IMR-90 (cell line): ENCODE measurements at regions not wholly inside any gene's neighbourhood (a gene's known extent, or its start where the extent isn't known, plus 50 kb on each side); places are given as distances from the start of the nearest gene placed in this dataset.

ENCODE experiments used
- ATAC-seq: fragments of 200-7000 bp; cut with Tn5 transposase; 2 replicates; pipeline ENCODE4 v1.9.1; 2020; ENCODE audit warnings: low read depth, mild to moderate bottlenecking, moderate library complexity
- BruUV-seq: library from RNA; stranded (reverse); fragments of 400-500 nt; replicated peaks from 2 replicates; lab custom pipeline; 2021; lab: Mats Ljungman, UMichigan
- CTCF ChIA-PET: fragments of 300-600 bp; formaldehyde crosslinking; extraction: SDS; loops from one replicate; lab custom pipeline; 2021; ENCODE audit warnings: antibody characterized with exemption; lab: Yijun Ruan, JAX
- POLR2A ChIA-PET: fragments of 300-600 bp; sonication (Branson Sonifier 250); formaldehyde crosslinking; loops from one replicate; lab custom pipeline; 2022; ENCODE audit warnings: antibody characterized with exemption; ENCODE audit not compliant: unreplicated experiment; lab: Charles Lee
- DNase-seq: peaks from one replicate; pipeline ENCODE4 v3.0.0; 2013
- H2AFZ ChIP-seq: replicated peaks from 2 replicates; pipeline ENCODE3; 2013; ENCODE audit warnings: low read length, mild to moderate bottlenecking; ENCODE audit not compliant: poor library complexity
- H2AK5ac ChIP-seq: 2 replicates; pipeline ENCODE4 v1.6.1; 2013; ENCODE audit warnings: low read depth, low read length, inconsistent platforms
- H2AK9ac ChIP-seq: replicated peaks from 2 replicates; pipeline ENCODE3; 2013; ENCODE audit warnings: mild to moderate bottlenecking, low read depth, low read length, moderate library complexity; ENCODE audit not compliant: poor library complexity
- H2BK120ac ChIP-seq: 2 replicates; pipeline ENCODE4 v1.6.1; 2013; ENCODE audit warnings: low read depth, low read length, inconsistent platforms
- H2BK15ac ChIP-seq: 3 replicates; pipeline ENCODE4 v1.6.1; 2013; ENCODE audit warnings: low read depth, low read length, inconsistent platforms
- H2BK20ac ChIP-seq: 2 replicates; pipeline ENCODE4 v1.6.1; 2013; ENCODE audit warnings: low read depth, mild to moderate bottlenecking, inconsistent platforms, low read length, moderate library complexity
- H2BK5ac ChIP-seq: 2 replicates; pipeline ENCODE4 v1.6.1; 2013; ENCODE audit warnings: mild to moderate bottlenecking, low read depth, low read length, inconsistent platforms; ENCODE audit not compliant: poor library complexity, severe bottlenecking
- H3K14ac ChIP-seq: replicated peaks from 2 replicates; pipeline ENCODE4 v1.6.1; 2013; ENCODE audit warnings: low read depth, low read length, inconsistent platforms
- H3K18ac ChIP-seq: 2 replicates; pipeline ENCODE4 v1.6.1; 2013; ENCODE audit warnings: low read depth, low read length, control low read depth
- H3K23ac ChIP-seq: 2 replicates; pipeline ENCODE4 v1.6.1; 2013; ENCODE audit warnings: low read depth, low read length, inconsistent platforms
- H3K27ac ChIP-seq: 2 replicates; pipeline ENCODE4 v1.5.1; 2013; ENCODE audit warnings: mild to moderate bottlenecking, control low read depth, low read length; ENCODE audit not compliant: insufficient read depth
- H3K27me3 ChIP-seq: 2 replicates; pipeline ENCODE4 v1.6.1; 2013; ENCODE audit warnings: low read length; ENCODE audit not compliant: control insufficient read depth, insufficient read depth
- H3K36me3 ChIP-seq: 2 replicates; pipeline ENCODE4 v1.6.1; 2013; ENCODE audit warnings: low read length, mixed read lengths; ENCODE audit not compliant: control insufficient read depth, insufficient read depth
- H3K4ac ChIP-seq: 2 replicates; pipeline ENCODE4 v1.6.1; 2013; ENCODE audit warnings: low read depth, low read length, inconsistent platforms
- H3K4me1 ChIP-seq: 2 replicates; pipeline ENCODE4 v1.6.1; 2013; ENCODE audit warnings: low read length, mixed read lengths; ENCODE audit not compliant: control insufficient read depth, insufficient read depth
- H3K4me2 ChIP-seq: 2 replicates; pipeline ENCODE4 v1.6.1; 2013; ENCODE audit warnings: low read depth, mild to moderate bottlenecking, control low read depth, low read length, moderate library complexity
- H3K4me3 ChIP-seq: 2 replicates; pipeline ENCODE4 v1.5.1; 2013; ENCODE audit warnings: low read depth, mild to moderate bottlenecking, control low read depth, low read length, moderate library complexity; ENCODE audit not compliant: insufficient read depth
- H3K56ac ChIP-seq: 2 replicates; pipeline ENCODE4 v1.6.1; 2013; ENCODE audit warnings: low read length, inconsistent platforms; ENCODE audit not compliant: insufficient read depth; ENCODE audit errors: extremely low read depth
- H3K79me1 ChIP-seq, 2 experiments: 2 replicates each; pipeline ENCODE4 v1.6.1; 2013; ENCODE audit warnings: low read length in 2 of 2, inconsistent platforms in 1 of 2, low read depth in 1 of 2
- H3K9ac ChIP-seq: 2 replicates; pipeline ENCODE4 v1.6.1; 2013; ENCODE audit warnings: low read depth, low read length, control low read depth
- H3K9me1 ChIP-seq: 2 replicates; pipeline ENCODE4 v1.6.1; 2013; ENCODE audit warnings: low read length, inconsistent platforms; ENCODE audit not compliant: insufficient read depth
- H3K9me3 ChIP-seq: 2 replicates; pipeline ENCODE4 v1.6.1; 2013; ENCODE audit warnings: low read length; ENCODE audit not compliant: control insufficient read depth, insufficient read depth
- H4K20me1 ChIP-seq: 2 replicates; pipeline ENCODE4 v1.6.1; 2013; ENCODE audit warnings: low read length, inconsistent platforms; ENCODE audit not compliant: insufficient read depth
- H4K5ac ChIP-seq: 2 replicates; pipeline ENCODE4 v1.6.1; 2013; ENCODE audit warnings: mild to moderate bottlenecking, low read depth, low read length, control low read depth
- H4K8ac ChIP-seq, 2 experiments: 2 replicates each; pipeline ENCODE4 v1.6.1; 2013; ENCODE audit warnings: low read depth in 2 of 2, low read length in 2 of 2, control low read depth in 1 of 2, inconsistent platforms in 1 of 2
- H4K91ac ChIP-seq: 2 replicates; pipeline ENCODE4 v1.6.1; 2013; ENCODE audit warnings: low read depth, low read length, inconsistent platforms; ENCODE audit not compliant: insufficient read depth
- BHLHE40 ChIP-seq: fragments of 150-350 bp; IDR thresholded peaks from 2 replicates; pipeline ENCODE4 v1.6.1; 2016; ENCODE audit warnings: mild to moderate bottlenecking, low read depth, low read length
- CEBPB ChIP-seq: IDR thresholded peaks from 2 replicates; pipeline ENCODE4 v1.6.1; 2012; ENCODE audit warnings: low read depth, low read length, improper control_type of control experiment
- CHD1 ChIP-seq: IDR thresholded peaks from 2 replicates; pipeline ENCODE4 v1.6.1; 2012; ENCODE audit warnings: low read depth, low read length, improper control_type of control experiment
- FOS ChIP-seq: fragments of 150-350 bp; IDR thresholded peaks from 2 replicates; pipeline ENCODE4 v1.6.1; 2016; ENCODE audit warnings: low read depth, low read length
- MAFK ChIP-seq: IDR thresholded peaks from 2 replicates; pipeline ENCODE4 v1.6.1; 2012; ENCODE audit warnings: low read depth, low read length, improper control_type of control experiment
- MAZ ChIP-seq: IDR thresholded peaks from 2 replicates; pipeline ENCODE4 v1.6.1; 2012; ENCODE audit warnings: low read depth, mild to moderate bottlenecking, low read length, improper control_type of control experiment, moderate library complexity, borderline replicate concordance
- MXI1 ChIP-seq: IDR thresholded peaks from 2 replicates; pipeline ENCODE4 v1.6.1; 2012; ENCODE audit warnings: low read depth, mild to moderate bottlenecking, low read length, moderate library complexity, borderline replicate concordance
- NFE2L2 ChIP-seq: fragments of 150-350 bp; IDR thresholded peaks from 2 replicates; pipeline ENCODE4 v1.6.1; 2016; ENCODE audit warnings: low read depth, mild to moderate bottlenecking, low read length
- POLR2A ChIP-seq: IDR thresholded peaks from 2 replicates; pipeline ENCODE4 v1.6.1; 2012; ENCODE audit warnings: mild to moderate bottlenecking, low read depth, low read length
- RAD21 ChIP-seq: IDR thresholded peaks from 2 replicates; pipeline ENCODE4 v1.6.1; 2012; ENCODE audit warnings: low read length, improper control_type of control experiment
- RCOR1 ChIP-seq: IDR thresholded peaks from 2 replicates; pipeline ENCODE4 v1.6.1; 2012; ENCODE audit warnings: mild to moderate bottlenecking, low read length, improper control_type of control experiment; ENCODE audit not compliant: insufficient replicate concordance
- RFX5 ChIP-seq: IDR thresholded peaks from 2 replicates; pipeline ENCODE4 v1.8.0; 2012; ENCODE audit warnings: low read depth, mild to moderate bottlenecking, low read length, moderate library complexity
- SMC3 ChIP-seq: fragments of 150-350 bp; IDR thresholded peaks from 2 replicates; pipeline ENCODE4 v1.6.1; 2016; ENCODE audit warnings: low read depth, mild to moderate bottlenecking, antibody characterized with exemption, low read length, moderate library complexity
- USF2 ChIP-seq: fragments of 150-350 bp; IDR thresholded peaks from 2 replicates; pipeline ENCODE4 v1.6.1; 2017; ENCODE audit warnings: mild to moderate bottlenecking, antibody characterized with exemption, low read length, low read depth
- WGBS, 2 experiments: methylation state at CpG; one replicate each; pipeline versions ENCODE4 v1.1.5 to v1.1.7; 2013; ENCODE audit warnings: missing lambda C conversion rate in 2 of 2; ENCODE audit not compliant: insufficient read length in 1 of 2; ENCODE audit errors: extremely low coverage in 2 of 2; 5-methylcytosine and 5-hydroxymethylcytosine counted together
- dilution Hi-C: fragments of 300-500 bp; cut with HindIII; formaldehyde crosslinking; loops from one replicate; pipeline ENCODE4 v1.14.3; 2018; ENCODE audit warnings: low sequenced_read_pairs; ENCODE audit not compliant: unreplicated experiment
- in situ Hi-C: fragments of 300-500 bp; cut with MboI; formaldehyde crosslinking; loops from 3 replicates; pipeline ENCODE4 v1.14.3; 2019; ENCODE audit warnings: low sequenced_read_pairs, inconsistent platforms, mixed read lengths
- intact Hi-C: fragments of 100-400 bp; cut with micrococcal nuclease; formaldehyde crosslinking; loops from 2 replicates; pipeline ENCODE4 v1.10.0; 2022
- TF ChIP-seq, protein P1 (sequence below): conservative IDR thresholded peaks from 2 replicates; pipeline ENCODE4 v1.5.1; 2012; ENCODE audit warnings: mild to moderate bottlenecking, low read depth, low read length, improper control_type of control experiment
- TF ChIP-seq, protein P2 (sequence below): fragments of 150-350 bp; IDR thresholded peaks from 2 replicates; pipeline ENCODE4 v1.6.1; 2016; ENCODE audit warnings: low read depth, mild to moderate bottlenecking, low read length, moderate library complexity, borderline replicate concordance

GRCh38 chr1:30636621-30637020, 86.8 kb downstream of the MATN1 start:
- Histone ChIP-seq H3K9ac (no peak overlapping the region), H3K9me3 (no peaks in the 10 kb centered on the region), H2AK5ac (no peak overlapping the region), H3K14ac (no peak overlapping the region), H3K4me2 (no peak overlapping the region), H3K36me3 (no peaks in the 10 kb centered on the region), H4K5ac (no peak overlapping the region), H3K18ac (no peak overlapping the region), H2AK9ac (no peak overlapping the region), H3K4ac (no peak overlapping the region), H2BK15ac (no peak overlapping the region), H3K4me1 (no peaks in the 10 kb centered on the region), H2BK120ac (no peak overlapping the region), H3K56ac (no peak overlapping the region), H4K20me1 (no peaks in the 10 kb centered on the region), H2BK5ac (no peak overlapping the region), H2BK20ac (no peak overlapping the region), H4K91ac (no peak overlapping the region), H4K8ac (no peak overlapping the region), H3K23ac (no peak overlapping the region), H3K27me3 (peaks cover 3% of the 10 kb centered on the region; the same call in 1 of the 2 replicates), H3K9me1 (no peaks in the 10 kb centered on the region), H3K27ac (no peak overlapping the region), H3K79me1 (no peaks in the 10 kb centered on the region), H3K4me3 (no peak overlapping the region), H2AFZ (no peak overlapping the region)
- DNase-seq, result no peak
- CTCF ChIA-PET, result no interaction called here
- in situ Hi-C loops (no loop called here), dilution Hi-C loops (no loop called here), intact Hi-C loops (no loop called here)
- WGBS, 2 experiments, result 78% methylated on average over 1 of the region's 5 CpGs; no CpG with 5 or more reads in 1 of the 2 experiments
- POLR2A ChIA-PET, result no interaction called here
- no peak for TF ChIP-seq RAD21
- TF ChIP-seq MAFK, result no peak
- TF ChIP-seq, protein P1, sequence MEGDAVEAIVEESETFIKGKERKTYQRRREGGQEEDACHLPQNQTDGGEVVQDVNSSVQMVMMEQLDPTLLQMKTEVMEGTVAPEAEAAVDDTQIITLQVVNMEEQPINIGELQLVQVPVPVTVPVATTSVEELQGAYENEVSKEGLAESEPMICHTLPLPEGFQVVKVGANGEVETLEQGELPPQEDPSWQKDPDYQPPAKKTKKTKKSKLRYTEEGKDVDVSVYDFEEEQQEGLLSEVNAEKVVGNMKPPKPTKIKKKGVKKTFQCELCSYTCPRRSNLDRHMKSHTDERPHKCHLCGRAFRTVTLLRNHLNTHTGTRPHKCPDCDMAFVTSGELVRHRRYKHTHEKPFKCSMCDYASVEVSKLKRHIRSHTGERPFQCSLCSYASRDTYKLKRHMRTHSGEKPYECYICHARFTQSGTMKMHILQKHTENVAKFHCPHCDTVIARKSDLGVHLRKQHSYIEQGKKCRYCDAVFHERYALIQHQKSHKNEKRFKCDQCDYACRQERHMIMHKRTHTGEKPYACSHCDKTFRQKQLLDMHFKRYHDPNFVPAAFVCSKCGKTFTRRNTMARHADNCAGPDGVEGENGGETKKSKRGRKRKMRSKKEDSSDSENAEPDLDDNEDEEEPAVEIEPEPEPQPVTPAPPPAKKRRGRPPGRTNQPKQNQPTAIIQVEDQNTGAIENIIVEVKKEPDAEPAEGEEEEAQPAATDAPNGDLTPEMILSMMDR, result no peak
- no peak for TF ChIP-seq BHLHE40
- TF ChIP-seq MXI1, result no peak
- no peak for TF ChIP-seq RFX5
- TF ChIP-seq MAZ, result no peak
- TF ChIP-seq USF2, result no peak
- TF ChIP-seq RCOR1, result no peak
- TF ChIP-seq, protein P2, sequence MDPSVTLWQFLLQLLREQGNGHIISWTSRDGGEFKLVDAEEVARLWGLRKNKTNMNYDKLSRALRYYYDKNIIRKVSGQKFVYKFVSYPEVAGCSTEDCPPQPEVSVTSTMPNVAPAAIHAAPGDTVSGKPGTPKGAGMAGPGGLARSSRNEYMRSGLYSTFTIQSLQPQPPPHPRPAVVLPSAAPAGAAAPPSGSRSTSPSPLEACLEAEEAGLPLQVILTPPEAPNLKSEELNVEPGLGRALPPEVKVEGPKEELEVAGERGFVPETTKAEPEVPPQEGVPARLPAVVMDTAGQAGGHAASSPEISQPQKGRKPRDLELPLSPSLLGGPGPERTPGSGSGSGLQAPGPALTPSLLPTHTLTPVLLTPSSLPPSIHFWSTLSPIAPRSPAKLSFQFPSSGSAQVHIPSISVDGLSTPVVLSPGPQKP, result no peak
- no peak for TF ChIP-seq SMC3
- no peak for TF ChIP-seq FOS
- TF ChIP-seq NFE2L2, result no peak
- TF ChIP-seq POLR2A, result no peak
- TF ChIP-seq CEBPB, result no peak
- no peak for TF ChIP-seq CHD1
- no TSS peak for BruUV-seq
- no peak for ATAC-seq
